ENCODE measurements at regions not wholly inside any gene's neighbourhood (a gene's known extent, or its start where the extent isn't known, plus 50 kb on each side); places are given as distances from the start of the nearest gene placed in this dataset.

GRCh38 chr2:84280873-84281272 is 178.2 kb downstream of the SUCLG1 start:
- no peak overlapping the region for H3K4me3 ChIP-seq
- H3K9ac ChIP-seq (ENCODE audit: low read depth in 2 of 2, low read length in 2 of 2), result no peak overlapping the region
- no peaks in the 10 kb centered on the region for H3K36me3 ChIP-seq
- no peak for DNase-seq
- H3K27me3 ChIP-seq, result no peaks in the 10 kb centered on the region
- no peaks in the 10 kb centered on the region for H3K9me3 ChIP-seq
- TF ChIP-seq, protein P1, sequence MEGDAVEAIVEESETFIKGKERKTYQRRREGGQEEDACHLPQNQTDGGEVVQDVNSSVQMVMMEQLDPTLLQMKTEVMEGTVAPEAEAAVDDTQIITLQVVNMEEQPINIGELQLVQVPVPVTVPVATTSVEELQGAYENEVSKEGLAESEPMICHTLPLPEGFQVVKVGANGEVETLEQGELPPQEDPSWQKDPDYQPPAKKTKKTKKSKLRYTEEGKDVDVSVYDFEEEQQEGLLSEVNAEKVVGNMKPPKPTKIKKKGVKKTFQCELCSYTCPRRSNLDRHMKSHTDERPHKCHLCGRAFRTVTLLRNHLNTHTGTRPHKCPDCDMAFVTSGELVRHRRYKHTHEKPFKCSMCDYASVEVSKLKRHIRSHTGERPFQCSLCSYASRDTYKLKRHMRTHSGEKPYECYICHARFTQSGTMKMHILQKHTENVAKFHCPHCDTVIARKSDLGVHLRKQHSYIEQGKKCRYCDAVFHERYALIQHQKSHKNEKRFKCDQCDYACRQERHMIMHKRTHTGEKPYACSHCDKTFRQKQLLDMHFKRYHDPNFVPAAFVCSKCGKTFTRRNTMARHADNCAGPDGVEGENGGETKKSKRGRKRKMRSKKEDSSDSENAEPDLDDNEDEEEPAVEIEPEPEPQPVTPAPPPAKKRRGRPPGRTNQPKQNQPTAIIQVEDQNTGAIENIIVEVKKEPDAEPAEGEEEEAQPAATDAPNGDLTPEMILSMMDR (IDR thresholded peaks at IDR 0.05), result no peak
- H3K27ac ChIP-seq, result no peak overlapping the region
- intact Hi-C loops (cut with DNase I), result no loop called here
- no peaks in the 10 kb centered on the region for H3K4me1 ChIP-seq

- Histone ChIP-seq H3K4me3 (no peak overlapping the region), H3K4me1 (no peaks in the 10 kb centered on the region), H3K36me3 (no peaks in the 10 kb centered on the region), H3K9me3 (no peaks in the 10 kb centered on the region), H3K27me3 (no peaks in the 10 kb centered on the region), H3K9ac (ENCODE audit: low read depth in 2 of 2, low read length in 2 of 2) (no peak overlapping the region), H3K27ac (no peak overlapping the region)
- TF ChIP-seq, protein P1 (IDR thresholded peaks at IDR 0.05), result no peak
- no peak for DNase-seq
- intact Hi-C loops (cut with DNase I), result no loop called here
These were observed 180.7 kb downstream of the SUCLG1 start for GRCh38 chr2:84278386-84278785.

DNA sequence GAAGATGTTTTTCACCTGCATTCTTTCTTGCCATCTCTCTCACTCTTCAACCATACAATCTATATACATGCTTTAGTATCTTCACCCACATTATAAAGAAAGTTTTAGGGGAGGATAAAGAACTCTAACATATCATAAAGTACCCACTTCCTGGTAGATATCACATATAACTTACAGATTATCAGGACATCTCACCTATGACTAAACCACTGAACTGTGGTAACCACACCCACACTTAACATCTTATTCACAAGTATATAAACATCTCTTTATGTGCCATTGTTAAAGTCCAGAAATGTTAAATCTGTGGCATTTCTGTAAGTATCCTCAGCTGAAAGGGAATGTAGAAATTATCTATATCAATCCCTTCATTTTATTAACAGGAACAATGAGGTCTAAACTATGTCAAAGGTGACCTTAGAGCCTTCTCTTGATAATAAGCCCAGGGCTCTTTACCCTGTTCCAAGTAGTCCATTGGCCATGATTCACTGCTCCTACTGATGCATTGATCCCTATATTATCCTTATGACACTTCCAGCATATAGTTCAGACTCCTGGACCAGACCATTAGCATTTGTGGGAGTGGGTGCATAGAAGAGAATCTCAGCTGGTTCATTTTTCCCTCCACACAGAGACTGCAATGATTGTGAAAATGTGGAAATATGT is 182.4 kb downstream of the SUCLG1 start:
- intact Hi-C loops (cut with DNase I), result no loop called here
- Histone ChIP-seq H3K27ac (no peak overlapping the region), H3K4me1 (no peaks in the 10 kb centered on the region), H3K4me3 (no peak overlapping the region), H3K27me3 (no peaks in the 10 kb centered on the region), H3K9ac (ENCODE audit: low read depth in 2 of 2, low read length in 2 of 2) (no peak overlapping the region), H3K36me3 (no peaks in the 10 kb centered on the region), H3K9me3 (no peaks in the 10 kb centered on the region)
- DNase-seq, result no peak
- TF ChIP-seq, protein P1 (IDR thresholded peaks at IDR 0.05), result no peak

GRCh38 chr2:84273406-84273805 is 185.7 kb downstream of the SUCLG1 start:
- H3K4me1 ChIP-seq, result no peaks in the 10 kb centered on the region
- DNase-seq, result no peak
- intact Hi-C loops (cut with DNase I), result no loop called here
- TF ChIP-seq, protein P1 (IDR thresholded peaks at IDR 0.05), result no peak
- no peaks in the 10 kb centered on the region for H3K36me3 ChIP-seq
- no peaks in the 10 kb centered on the region for H3K9me3 ChIP-seq
- no peak overlapping the region for H3K4me3 ChIP-seq
- H3K27me3 ChIP-seq, result no peaks in the 10 kb centered on the region
- H3K27ac ChIP-seq, result no peak overlapping the region
- H3K9ac ChIP-seq (ENCODE audit: low read depth in 2 of 2, low read length in 2 of 2), result no peak overlapping the region

DNA sequence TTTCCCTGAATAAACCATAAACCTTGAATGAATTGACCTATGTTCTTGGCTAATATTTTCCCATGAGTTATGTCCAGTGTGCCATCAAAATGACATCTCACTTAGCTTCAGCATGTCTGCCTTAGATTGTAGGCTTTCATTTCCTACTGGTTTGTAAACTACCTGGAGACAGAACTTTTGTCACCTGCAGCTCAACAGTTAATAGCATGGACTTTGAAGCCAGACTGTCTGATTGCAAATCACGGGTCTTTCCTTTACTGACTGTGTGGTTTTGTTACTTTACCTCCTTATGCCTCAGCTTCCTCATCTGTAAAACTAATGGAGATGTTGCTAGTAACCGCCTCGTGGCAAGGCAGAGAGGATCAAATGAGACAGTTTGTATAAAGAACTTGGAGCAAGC is 187.1 kb downstream of the SUCLG1 start:
- TF ChIP-seq, protein P1 (IDR thresholded peaks at IDR 0.05), result no peak
- Histone ChIP-seq H3K9ac (ENCODE audit: low read depth in 2 of 2, low read length in 2 of 2) (no peak overlapping the region), H3K9me3 (no peaks in the 10 kb centered on the region), H3K27ac (no peak overlapping the region), H3K4me1 (no peaks in the 10 kb centered on the region), H3K27me3 (no peaks in the 10 kb centered on the region), H3K4me3 (no peak overlapping the region), H3K36me3 (no peaks in the 10 kb centered on the region)
- intact Hi-C loops (cut with DNase I), result no loop called here
- no peak for DNase-seq
